ENCODE measurements at regions not wholly inside any gene's neighbourhood (a gene's known extent, or its start where the extent isn't known, plus 50 kb on each side); places are given as distances from the start of the nearest gene placed in this dataset.
A peak's percentile ranks its signal among the peaks of the same experiment; 100 is the strongest.
"Not testable (repeated sequence)": the region's sequence is repeated elsewhere in the genome, so short reads cannot be mapped to it uniquely, and the experiment has no call there.

DNA sequence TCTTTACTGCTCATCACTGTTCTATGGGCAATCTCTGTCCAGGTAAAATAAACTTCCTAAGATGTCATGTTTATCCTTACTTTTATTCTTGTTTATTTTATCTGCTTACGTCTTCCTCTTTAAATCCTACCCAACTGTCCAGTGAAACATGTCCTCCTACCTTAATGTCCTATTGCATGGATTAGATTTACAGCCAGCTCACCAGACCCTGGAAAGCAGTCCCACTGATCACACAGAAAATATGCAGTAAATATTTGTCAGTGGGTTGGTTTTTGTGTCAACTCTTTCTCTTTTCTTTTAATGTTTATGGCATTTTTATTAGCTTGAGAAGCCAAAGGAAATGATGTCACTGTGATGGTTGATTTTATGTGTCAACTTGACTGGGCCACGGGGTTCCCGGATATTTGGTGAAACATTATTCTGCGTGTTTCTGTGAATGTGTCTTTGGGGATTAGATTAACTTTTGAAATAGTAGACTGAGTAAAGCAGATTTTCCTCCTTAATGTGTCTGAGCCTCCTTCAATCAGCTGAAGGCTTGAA, 258.3 kb downstream of the SRGAP2C start:
- DNase-seq: no peak

DNA sequence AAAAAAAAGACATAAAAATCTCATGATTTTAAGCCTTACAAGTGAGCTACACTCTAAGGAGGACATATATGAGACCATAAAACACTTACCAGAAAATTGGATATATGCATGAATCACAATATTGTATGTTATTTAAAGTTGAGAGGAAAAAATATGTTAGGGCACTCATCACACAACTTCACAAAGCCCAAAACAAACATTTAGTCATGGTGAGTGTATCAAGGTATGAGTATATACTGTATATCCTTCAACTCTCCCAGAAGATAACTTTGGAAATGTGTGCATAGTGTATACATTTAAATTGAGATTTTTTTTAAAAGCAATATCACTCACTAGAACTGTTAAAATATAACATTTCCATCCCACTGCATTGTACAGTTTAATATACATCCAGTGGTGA, 259.3 kb downstream of the SRGAP2C start:
- no peak for DNase-seq

DNA sequence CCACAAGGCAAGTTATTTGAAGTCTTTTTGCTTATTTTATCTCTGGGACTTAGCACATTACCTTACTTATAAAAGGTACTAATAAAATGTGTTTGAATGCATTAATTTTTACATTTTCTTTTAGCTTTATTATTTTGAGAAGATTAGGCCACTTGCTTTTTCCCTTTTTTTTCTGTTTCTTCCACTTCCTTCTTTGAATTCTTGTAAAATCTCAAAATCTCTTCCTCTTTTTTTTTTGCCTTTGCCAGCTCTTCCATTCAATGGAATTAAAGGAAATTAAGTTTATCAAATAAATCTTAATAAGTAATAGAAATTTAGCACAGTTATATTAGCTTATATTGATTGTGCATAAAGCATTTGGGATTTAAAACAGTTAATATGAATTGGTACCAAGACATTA, 260.9 kb downstream of the SRGAP2C start:
- no peak for DNase-seq

DNA sequence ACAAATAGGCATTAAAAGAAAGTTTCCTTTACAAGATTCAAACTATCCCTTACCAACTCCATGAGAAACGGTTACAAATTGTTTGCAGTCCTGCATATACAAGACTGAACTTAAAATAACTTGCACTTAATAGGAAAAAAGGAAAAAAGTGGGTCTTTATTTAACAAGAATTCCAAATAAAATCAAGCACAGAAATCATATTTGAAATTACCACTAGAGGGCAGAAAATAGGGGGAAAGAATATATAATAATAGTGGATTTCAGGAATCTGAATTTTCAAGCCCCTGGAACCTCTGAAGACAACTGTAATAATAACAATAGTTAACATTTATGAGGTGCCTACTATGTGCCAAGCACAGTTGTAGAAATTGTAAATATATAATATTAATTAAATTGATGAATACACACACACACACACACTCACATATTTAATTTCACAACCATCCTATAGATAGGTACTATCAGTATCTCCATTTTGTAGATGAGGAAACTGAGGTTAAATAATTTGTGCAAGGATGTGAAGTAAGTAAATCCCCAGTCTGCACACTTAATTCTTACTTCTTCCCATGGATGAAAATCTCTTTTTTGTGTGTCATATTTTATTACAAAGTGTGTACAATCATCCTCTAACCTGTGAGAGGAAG, 262.6 kb downstream of the SRGAP2C start:
- DNase-seq: not testable (repeated sequence)

DNA sequence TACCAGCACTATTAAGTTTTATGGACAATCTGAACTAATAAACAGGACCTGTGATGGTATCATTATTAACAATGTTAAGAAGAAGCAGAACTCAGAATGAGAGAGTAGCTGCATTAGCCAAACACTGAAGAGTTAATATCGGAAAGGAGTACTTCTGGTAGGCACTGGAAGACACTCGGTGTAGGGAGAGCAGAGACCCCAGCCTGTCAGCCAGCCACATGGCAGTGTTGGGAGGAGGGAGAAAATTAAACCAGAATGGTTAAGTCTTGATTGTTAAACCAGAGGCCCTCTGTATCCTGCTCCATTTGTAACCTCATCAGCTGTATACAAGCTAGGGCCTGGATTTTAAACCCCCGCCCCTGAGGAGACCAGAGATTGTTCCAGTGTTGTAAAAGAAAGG, 263.3 kb downstream of the SRGAP2C start:
- DNase-seq: not testable (repeated sequence)

DNA sequence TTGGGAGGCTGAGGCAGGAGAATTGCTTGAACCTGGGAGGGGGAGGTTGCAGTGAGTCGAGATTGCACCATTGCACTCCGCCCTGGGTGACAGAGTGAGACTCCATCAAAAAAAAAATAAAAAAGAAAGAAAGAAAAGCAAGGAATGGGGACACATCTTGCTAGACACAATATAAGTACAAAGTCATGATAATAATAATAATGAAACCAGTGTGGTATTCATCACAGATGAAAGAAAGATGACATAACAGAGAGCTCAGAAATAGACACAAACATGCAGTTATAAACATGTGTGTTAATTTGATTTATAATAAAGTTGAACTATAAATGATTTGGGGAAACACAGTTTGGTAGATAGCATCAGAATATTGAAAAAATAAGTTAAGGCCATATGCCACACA, 264.1 kb downstream of the SRGAP2C start:
- DNase-seq: no peak

DNA sequence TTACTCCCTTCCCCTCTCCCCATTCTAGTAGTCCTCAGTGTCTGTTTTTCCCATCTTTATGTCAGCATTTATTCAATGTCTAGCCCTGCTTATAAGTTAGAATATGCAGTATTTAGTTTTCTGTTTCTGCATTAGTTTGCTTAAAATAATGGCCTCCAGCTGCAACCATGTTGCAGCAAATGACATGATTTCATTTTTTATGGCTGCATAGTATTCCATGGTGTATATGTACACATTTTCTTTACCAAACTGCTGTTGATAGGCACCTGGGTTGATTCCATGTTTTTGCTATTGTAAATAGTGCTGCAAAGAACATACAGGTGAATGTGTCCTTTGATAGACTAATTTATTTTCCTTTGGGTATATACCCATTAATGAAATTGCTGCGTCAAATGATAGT, 267.7 kb downstream of the SRGAP2C start:
- no peak for DNase-seq

DNA sequence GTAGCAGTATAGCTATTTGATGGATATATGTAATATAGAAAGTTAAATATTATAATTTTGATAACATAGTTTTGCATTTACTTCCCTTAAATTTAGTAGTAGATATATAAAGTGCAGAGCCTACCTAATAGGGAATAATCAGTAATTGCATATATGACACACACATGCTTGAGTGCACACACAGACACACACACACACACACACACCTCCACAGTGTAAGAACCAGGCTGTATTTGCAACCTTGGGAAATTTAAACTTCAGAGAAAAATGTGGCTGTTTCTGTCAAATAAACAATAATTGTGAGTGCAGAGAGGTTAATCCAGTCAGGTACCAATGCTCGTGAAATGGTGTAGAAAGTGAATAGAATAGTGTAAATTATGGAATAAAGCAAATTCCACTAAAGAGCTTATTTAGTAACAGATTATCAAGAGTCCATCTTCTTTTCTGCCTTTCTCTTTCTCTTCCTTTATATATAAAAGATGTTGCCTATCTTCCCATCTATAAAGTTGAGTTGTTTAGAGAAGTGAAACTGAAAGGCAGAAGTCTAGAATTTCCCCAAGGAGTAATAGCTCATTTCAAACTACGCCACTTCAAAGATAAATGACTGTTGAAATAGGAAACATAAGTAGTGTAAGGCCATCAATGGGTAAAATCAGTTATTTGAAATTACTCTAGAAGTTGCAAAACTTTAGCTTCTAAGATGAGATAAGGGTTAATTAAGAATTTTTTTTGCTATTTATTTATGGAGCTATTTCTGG, 273.7 kb downstream of the SRGAP2C start:
- no peak for DNase-seq

DNA sequence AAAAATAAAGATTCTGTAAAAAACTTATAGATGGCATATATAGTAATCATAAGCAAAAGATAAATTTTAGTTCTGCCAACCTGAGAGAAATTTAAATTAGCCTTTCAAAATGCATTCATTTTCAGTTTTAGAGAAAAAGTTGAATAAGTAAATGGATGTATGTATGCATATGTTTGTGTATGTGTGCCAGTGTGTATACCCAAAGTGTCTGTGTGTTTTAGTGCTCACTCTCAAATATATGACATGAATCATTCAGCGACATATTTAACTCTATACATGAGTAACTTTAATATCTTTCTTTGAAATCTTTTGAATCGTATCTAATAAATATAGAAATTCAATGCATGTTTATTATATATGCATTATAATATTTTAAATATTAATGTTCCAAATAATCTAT, 274.5 kb downstream of the SRGAP2C start:
- no peak for DNase-seq

DNA sequence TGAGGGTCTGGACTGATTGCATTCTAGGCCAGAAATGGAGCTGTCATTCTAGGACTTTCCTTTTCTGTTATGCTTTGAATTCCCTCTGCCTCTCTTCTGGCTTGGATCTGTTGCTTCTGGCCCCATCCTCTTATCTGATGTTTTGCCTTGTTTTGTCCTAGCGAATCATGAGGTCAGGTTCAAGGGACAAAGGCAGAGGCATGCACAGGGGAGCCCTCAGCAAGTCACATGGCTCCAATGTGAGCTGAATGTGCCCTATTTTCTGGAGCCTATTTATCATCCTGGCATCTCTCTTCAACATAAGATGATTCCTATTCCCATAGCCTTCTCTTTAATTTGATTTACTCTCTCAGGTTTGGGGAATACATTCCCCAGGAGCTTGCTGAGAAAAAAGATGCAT, 284.6 kb downstream of the SRGAP2C start:
- DNase-seq: not testable (repeated sequence)

DNA sequence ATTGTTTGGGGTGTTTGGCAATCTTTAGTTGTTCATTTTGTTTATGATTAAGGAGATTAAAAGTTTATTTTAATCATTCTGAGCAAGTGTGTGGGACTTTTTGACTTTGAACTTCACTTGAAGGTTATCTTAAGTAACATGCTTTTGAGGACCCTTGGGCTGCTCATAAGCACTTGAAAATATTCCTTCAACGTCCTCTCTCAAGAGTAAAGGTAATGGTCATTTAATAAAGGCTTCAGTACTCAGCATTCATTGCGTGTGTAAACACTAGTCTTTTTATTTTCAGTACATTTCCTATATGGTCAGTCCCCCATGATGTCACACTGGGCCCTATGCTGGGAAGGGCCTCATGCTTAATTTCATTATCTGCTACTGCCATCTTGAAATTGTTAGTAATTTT, 285.6 kb downstream of the SRGAP2C start:
- not testable (repeated sequence) for DNase-seq

DNA sequence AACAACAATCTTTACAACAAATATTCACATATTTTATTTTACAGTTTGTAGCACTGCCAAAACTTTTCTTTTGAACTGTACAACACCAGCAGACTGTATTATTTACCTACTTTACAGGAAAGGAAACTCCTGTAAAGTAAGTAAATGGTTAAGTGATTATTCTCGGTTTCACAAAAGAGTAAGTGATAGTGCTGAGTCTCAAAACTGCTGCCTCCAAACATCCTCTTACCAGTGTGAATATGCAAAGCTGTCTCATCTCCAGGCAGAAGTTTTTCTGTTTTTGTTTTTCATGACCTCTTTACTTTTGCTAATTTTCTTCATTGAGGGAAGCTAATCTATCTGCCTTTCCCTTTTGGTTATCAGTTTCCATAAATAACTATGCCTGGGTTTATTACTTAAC, 286.7 kb downstream of the SRGAP2C start:
- no peak for DNase-seq

DNA sequence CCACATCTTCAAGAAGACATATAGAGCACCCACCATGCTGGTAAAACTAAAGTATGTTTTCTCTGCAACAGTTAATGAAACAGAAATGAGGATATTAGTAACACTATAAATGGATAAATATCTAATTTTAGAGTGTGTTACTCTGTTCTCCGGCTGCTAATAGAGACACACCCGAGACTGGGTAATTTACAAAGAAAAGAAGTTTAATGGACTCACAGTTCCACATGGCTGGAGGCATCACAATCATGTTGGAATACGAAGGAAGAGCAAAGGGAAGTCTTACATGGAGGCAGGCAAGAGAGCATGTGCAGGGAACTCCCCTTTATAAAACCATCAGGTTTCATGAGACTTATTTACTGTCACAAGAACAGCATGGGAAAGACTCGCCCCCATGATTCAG, 287.2 kb downstream of the SRGAP2C start:
- DNase-seq: no peak

DNA sequence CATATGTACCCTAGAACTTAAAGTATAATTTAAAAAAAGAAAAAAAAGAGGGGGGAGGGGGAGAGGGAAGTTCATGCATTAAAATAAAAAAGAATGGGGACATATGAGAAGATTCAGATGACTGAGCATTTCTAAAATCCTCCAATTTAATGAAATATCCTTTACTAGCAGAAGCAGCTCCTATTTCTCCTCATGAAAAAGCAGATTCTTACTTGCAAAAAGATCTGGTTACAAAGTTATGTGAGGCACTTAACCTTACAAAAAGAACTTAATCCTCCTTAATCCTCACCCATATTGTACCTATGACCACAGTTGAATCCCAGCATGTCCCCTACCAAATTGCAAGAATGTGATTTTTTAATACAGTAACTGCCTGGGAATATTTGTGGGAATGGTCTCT, 298.5 kb downstream of the SRGAP2C start:
- no peak for DNase-seq

DNA sequence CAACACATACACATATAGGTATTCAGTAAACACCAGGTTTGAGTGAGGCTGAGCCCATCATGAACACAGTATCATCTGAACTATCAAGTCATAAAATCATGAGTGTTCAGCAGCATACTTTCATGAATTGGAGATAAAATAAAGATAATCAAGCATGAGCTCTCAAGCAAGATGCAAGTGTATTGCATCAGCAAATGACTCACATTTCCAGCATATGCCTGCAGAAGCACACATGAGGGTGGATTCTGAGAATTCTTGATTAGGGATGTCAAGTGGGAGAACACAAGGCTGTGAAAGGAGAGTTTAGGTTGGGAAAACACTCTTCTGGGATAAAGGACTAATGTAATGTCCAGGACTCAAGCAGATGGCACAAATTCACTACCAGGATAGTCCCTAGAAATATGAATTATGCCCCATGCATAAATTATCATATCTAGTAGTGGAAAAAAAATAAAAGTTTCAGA, 299.2 kb downstream of the SRGAP2C start:
- no peak for DNase-seq

DNA sequence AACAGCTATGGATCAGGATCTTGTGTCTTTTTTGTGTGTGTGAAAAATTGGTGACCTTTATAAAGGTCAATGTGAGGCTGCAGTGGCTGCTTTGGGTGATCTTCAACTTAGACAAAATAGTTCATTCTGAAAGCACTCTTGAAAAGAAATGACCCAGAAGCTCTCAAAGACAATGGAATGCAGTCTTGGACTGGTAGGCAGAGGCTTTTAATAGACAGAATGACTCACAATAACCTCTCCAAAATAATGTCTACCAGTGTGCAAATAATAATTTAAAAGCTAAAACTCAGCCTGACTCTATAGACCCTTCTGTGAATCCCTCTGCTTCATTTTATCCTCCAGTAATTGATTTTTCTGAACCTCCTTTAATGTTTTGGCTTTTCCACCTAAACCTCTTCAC, 310.0 kb downstream of the SRGAP2C start:
- DNase-seq: not testable (repeated sequence)

DNA sequence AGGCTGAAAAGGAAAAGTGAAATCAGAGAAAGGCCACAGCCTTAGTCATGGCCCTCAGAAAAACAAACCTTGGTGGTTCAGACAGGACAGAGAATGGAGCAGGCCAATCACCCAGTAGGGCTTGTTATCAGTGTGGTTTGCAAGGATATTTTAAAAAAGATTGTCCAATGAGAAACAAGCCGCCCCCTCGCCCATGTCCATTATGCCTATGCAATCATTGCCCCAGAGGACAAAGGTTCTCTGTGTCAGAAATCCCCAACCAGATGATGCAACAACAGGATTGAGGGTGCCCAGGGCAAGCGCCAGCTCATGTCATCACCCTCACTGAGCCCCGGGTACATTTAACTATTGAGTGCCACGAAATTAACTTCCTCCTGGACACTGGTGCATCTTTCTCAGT, 326.7 kb downstream of the SRGAP2C start:
- peak in 3 of 14 donors; percentile 1 to 34 (median 25) for DNase-seq

DNA sequence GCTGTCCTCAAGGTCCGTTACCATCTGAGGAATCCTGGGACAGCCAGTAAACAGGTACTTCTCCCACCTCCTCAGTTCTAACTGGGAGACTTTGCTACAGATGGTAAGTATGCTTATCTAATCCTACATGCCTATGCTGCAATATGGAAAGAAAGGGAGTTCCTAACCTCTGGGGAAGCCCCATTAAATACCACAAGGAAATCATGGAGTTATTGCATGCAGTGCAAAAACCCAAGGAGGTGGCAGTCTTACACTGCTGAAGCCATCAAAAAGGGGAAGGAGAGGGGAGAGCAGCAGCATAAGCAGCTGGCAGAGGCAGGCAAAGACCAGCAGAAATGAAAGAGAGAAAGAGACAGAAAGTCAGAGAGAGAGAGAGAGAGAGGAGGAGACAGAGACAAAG, 327.1 kb downstream of the SRGAP2C start:
- DNase-seq: not testable (repeated sequence)

DNA sequence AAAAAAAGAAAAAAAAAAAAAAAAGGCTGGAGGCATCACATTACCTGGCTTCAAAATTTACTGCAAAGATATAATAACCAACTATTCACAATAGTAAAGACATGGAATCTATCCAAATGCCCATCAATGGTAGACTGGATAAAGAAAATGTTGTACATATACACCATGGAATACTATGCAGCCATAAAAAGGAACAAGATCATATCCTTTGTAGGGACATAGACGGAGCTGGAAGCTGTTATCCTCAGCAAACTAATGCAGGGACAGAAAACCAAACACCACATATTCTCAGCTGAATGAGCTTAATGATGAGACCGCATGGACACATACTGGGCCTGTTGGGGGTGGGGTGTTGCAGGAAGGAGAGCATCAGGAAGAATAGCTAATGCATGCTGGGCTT, 330.5 kb downstream of the SRGAP2C start:
- no peak for DNase-seq

DNA sequence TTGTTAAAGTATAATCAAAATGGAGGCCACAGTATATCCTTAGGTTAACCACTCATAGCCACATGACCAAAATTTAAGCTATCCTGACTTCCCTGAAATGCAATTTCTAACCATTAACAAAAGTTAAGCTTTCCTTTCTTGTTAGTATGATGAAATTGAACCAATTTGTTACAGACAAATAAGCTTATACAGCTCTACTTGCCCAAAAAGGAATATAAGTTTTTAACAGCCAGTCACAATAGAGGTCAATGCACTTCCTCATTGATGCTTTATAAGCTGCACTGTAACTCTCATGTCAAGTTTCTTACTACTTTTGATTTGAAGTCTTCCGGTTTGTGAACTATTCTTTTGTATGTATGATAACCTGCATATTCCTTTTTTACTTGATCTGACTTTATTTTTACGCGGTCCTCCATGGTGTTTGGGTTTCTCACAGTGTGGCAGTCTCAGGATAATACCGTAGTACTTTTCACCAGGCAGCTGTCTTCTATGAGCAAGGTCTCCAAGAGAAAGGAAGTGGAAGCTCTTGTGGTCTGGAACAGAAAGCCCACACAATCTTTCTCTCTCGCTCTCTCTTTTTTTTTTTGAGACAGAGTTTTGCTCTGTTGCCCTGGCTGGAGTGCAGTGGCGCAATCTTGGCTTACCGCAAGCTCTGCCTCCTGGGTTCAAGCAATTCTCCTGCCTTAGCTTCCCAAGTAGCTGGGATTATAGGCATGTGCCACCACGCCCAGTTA, 331.6 kb downstream of the SRGAP2C start:
- DNase-seq: peak in 1 of 14 donors; percentile 5

DNA sequence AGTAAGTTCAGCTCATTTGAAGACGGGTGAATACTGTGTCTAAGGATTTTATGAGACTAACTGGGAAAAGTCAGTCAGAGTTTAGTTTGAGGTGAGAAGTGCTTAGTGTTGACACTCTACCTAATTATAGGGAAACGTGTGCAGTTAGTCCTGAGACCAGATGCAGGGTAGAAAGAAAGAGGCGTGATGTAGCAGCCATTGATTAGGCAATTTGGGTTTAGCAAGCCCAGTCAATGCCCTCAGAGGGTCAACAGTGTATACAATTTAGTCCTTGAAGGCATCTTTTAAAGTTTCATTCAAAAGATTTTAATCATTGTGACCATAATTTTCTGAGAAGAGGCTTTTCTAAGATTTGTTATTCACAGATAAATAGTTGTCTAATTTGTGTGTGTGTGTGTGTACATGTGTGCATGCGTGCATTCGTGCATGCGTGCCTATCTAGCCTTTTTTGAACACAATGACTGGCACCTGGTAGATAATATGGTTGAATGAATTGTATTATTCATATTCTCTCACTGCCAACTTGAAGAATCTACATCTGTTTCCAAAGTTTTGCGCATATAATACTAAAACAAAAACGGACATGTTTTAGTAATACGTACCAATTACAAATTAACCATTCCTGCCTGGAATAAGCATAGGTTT, 332.9 kb downstream of the SRGAP2C start:
- no peak for DNase-seq

DNA sequence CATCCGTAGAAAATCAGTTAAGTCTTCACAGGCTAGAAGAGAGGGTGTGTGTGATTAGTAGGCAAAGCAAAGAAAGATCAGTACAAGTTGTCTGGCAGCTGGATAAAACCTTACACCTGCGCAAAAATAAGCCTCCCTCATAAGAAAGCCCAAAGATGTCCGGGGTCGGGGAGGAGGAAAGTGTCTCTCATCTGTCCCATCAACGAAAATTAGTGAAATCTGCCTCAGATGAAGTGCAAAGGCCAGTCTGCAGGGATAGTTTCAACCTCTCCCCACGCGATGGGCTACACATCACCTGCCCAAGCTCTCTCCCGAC, 333.9 kb downstream of the SRGAP2C start:
- no peak for DNase-seq

Data from C1 segment of cervical spinal cord (tissue), 14 donors.